ENCODE measurements at regions not wholly inside any gene's neighbourhood (a gene's known extent, or its start where the extent isn't known, plus 50 kb on each side); places are given as distances from the start of the nearest gene placed in this dataset.

DNA sequence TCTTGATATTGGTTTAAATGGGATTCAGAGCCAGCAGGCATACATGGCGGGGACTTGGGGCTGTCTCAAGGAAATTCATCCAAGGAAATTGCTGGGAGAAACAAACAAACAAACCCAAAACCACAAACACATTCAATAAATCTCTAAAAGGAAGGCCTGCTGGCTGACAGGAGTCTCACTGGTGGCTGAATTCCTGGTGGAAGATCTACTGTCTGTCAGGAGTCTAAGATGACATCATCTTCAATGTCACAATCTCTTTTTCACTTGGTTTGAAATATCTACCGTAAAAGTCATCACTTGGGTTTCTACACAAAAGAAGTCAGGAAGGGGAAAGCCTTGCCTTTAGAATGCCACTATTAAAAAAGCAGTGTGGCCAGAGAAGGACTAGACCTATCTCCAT, 87.9 kb downstream of the KLF5 start:
- TF ChIP-seq, protein P1, sequence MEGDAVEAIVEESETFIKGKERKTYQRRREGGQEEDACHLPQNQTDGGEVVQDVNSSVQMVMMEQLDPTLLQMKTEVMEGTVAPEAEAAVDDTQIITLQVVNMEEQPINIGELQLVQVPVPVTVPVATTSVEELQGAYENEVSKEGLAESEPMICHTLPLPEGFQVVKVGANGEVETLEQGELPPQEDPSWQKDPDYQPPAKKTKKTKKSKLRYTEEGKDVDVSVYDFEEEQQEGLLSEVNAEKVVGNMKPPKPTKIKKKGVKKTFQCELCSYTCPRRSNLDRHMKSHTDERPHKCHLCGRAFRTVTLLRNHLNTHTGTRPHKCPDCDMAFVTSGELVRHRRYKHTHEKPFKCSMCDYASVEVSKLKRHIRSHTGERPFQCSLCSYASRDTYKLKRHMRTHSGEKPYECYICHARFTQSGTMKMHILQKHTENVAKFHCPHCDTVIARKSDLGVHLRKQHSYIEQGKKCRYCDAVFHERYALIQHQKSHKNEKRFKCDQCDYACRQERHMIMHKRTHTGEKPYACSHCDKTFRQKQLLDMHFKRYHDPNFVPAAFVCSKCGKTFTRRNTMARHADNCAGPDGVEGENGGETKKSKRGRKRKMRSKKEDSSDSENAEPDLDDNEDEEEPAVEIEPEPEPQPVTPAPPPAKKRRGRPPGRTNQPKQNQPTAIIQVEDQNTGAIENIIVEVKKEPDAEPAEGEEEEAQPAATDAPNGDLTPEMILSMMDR (IDR thresholded peaks at IDR 0.05) = no peak
- no peak for TF ChIP-seq POLR2A (IDR thresholded peaks at IDR 0.05)
- no peak for TF ChIP-seq EP300 (IDR thresholded peaks at IDR 0.05)

All from ovary (tissue), 3 donors.